Lower leg skin (tissue), 3 donors: ENCODE measurements at regions not wholly inside any gene's neighbourhood (a gene's known extent, or its start where the extent isn't known, plus 50 kb on each side); places are given as distances from the start of the nearest gene placed in this dataset.

Experiments used
- CTCF ChIP-seq, 3 donors: fragments of 450-650 bp; IDR thresholded peaks; one replicate each; pipeline ENCODE4 v1.5.1; 2016; ENCODE audit warnings: antibody characterized with exemption in 3 of 3, mild to moderate bottlenecking in 3 of 3, moderate library complexity in 2 of 3
- POLR2A ChIP-seq, 2 donors: fragments of 450-650 bp; IDR thresholded peaks; one replicate each; pipeline ENCODE4 v1.6.1; 2016 to 2017; ENCODE audit warnings: antibody characterized with exemption in 2 of 2, mild to moderate bottlenecking in 1 of 2, moderate library complexity in 1 of 2

GRCh38 chr1:181417915-181418314 is 65.4 kb upstream of the CACNA1E start:
- TF ChIP-seq POLR2A (IDR thresholded peaks at IDR 0.05) (no peak), CTCF (IDR thresholded peaks at IDR 0.05) (no peak)
